ENCODE measurements at regions not wholly inside any gene's neighbourhood (a gene's known extent, or its start where the extent isn't known, plus 50 kb on each side); places are given as distances from the start of the nearest gene placed in this dataset.
"Not testable (repeated sequence)": the region's sequence is repeated elsewhere in the genome, so short reads cannot be mapped to it uniquely, and the experiment has no call there.

- Histone ChIP-seq H3K9ac (ENCODE audit: low read length) (no peak overlapping the region), H3K27me3 (replicated peaks; ENCODE audit: control insufficient read depth, insufficient read depth, low read length) (no peaks in the 10 kb centered on the region), H3K4me3 (ENCODE audit: low read length) (no peak overlapping the region), H3K9me3 (ENCODE audit: control insufficient read depth, low read length) (no peaks in the 10 kb centered on the region), H3K36me3 (ENCODE audit: control insufficient read depth, insufficient read depth, low read length, severe bottlenecking) (no peaks in the 10 kb centered on the region), H3K4me1 (ENCODE audit: control insufficient read depth, insufficient read depth, low read length) (no peaks in the 10 kb centered on the region)
- no peak for DNase-seq (ENCODE audit: low read depth)
Measured at GRCh38 chr2:53148221-53148620, 619.4 kb upstream of the CHAC2 start.

DNA sequence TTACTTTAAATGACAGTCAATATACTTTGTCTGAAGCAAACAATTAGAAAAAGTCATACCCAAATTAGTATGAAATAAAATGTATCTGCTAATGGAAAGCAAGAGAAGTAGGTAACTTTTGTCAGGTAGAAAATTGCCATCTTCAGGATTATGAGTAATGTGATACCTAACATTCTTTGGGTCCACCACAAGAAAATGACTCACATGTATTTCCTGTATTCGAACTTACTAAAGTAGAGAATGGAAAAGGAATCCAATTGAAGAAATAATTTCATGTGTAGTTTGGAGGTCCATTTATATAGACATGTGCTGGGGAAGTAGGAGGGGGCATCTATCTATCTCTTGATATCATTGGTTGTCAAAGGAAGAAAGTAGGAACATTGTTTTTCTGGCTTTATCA lies 636.2 kb upstream of the CHAC2 start:
- Histone ChIP-seq H3K36me3 (ENCODE audit: control insufficient read depth, insufficient read depth, low read length, severe bottlenecking) (no peaks in the 10 kb centered on the region), H3K27me3 (replicated peaks; ENCODE audit: control insufficient read depth, insufficient read depth, low read length) (no peaks in the 10 kb centered on the region), H3K4me3 (ENCODE audit: low read length) (no peak overlapping the region), H3K9me3 (ENCODE audit: control insufficient read depth, low read length) (no peaks in the 10 kb centered on the region), H3K4me1 (ENCODE audit: control insufficient read depth, insufficient read depth, low read length) (peaks cover 16% of the 10 kb centered on the region), H3K9ac (ENCODE audit: low read length) (no peak overlapping the region)
- DNase-seq (ENCODE audit: low read depth): peak; percentile 29

DNA sequence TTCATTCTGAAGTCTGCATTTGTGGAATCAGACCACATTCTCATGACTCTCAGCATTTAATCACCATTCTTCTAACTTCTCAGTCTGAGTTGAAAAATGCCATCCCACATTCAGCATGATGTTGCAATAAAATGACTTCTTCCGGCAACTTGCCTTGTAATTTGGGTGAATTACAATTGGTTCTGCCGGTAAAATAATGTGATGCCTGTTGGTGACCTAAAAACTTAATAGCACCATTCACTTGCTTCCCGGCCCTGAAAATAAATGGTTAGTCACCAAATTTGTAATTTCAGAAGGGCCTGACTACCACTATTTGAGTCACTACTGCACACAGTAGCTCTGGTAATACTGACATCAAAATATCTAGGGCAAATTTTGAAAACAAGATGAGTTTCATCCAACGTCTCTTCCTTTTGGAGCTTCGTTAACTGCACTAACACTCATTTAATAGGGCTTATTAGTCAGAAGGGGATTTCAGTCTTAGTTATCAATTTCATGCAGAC lies 637.1 kb upstream of the CHAC2 start:
- Histone ChIP-seq H3K36me3 (ENCODE audit: control insufficient read depth, insufficient read depth, low read length, severe bottlenecking) (no peaks in the 10 kb centered on the region), H3K4me3 (ENCODE audit: low read length) (no peak overlapping the region), H3K4me1 (ENCODE audit: control insufficient read depth, insufficient read depth, low read length) (peaks cover 16% of the 10 kb centered on the region), H3K9ac (ENCODE audit: low read length) (no peak overlapping the region), H3K27me3 (replicated peaks; ENCODE audit: control insufficient read depth, insufficient read depth, low read length) (no peaks in the 10 kb centered on the region), H3K9me3 (ENCODE audit: control insufficient read depth, low read length) (no peaks in the 10 kb centered on the region)
- peak; percentile 77 for DNase-seq (ENCODE audit: low read depth)

GRCh38 chr2:53129851-53130250 lies 637.8 kb upstream of the CHAC2 start:
- Histone ChIP-seq H3K9me3 (ENCODE audit: control insufficient read depth, low read length) (no peaks in the 10 kb centered on the region), H3K36me3 (ENCODE audit: control insufficient read depth, insufficient read depth, low read length, severe bottlenecking) (no peaks in the 10 kb centered on the region), H3K27me3 (replicated peaks; ENCODE audit: control insufficient read depth, insufficient read depth, low read length) (no peaks in the 10 kb centered on the region), H3K4me3 (ENCODE audit: low read length) (no peak overlapping the region), H3K9ac (ENCODE audit: low read length) (no peak overlapping the region), H3K4me1 (ENCODE audit: control insufficient read depth, insufficient read depth, low read length) (peaks cover 16% of the 10 kb centered on the region)
- peak; percentile 84 for DNase-seq (ENCODE audit: low read depth)

DNA sequence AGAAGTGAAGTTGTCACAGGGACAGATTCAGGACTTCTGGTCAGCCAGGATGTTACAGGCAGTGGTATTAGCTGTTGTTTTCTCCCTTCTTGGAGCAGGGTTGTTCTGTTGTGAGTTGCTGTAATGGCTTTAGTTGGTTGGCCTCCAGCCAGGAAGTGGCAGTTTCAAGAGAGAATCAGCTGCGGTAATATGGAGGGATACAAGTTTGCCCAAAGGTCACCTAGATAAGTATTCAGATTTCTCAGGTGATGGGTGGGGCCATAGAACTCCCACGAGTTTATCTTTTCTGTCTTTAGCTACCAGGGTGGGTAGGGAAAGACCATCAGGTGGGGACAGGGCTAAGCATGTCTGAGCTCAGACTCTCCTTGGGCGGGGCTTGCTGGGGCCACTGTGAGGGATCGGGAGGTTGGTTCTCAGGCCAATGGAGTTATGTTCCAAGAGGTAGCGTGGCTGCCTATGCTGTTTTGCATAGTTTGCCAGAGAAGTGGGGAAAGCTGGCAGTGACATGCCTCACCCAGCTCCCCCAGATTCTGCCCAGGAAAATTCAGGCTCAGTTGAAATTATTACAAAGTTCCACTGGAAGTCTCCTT lies 640.4 kb upstream of the CHAC2 start:
- Histone ChIP-seq H3K9ac (ENCODE audit: low read length) (no peak overlapping the region), H3K4me3 (ENCODE audit: low read length) (no peak overlapping the region), H3K27me3 (replicated peaks; ENCODE audit: control insufficient read depth, insufficient read depth, low read length) (no peaks in the 10 kb centered on the region), H3K4me1 (ENCODE audit: control insufficient read depth, insufficient read depth, low read length) (peaks cover 16% of the 10 kb centered on the region), H3K36me3 (ENCODE audit: control insufficient read depth, insufficient read depth, low read length, severe bottlenecking) (no peaks in the 10 kb centered on the region), H3K9me3 (ENCODE audit: control insufficient read depth, low read length) (no peaks in the 10 kb centered on the region)
- no peak for DNase-seq (ENCODE audit: low read depth)

- DNase-seq (ENCODE audit: low read depth): no peak
- no peak overlapping the region for H3K9ac ChIP-seq (ENCODE audit: low read length)
Measured at GRCh38 chr2:53114991-53115390, 652.6 kb upstream of the CHAC2 start.

DNA sequence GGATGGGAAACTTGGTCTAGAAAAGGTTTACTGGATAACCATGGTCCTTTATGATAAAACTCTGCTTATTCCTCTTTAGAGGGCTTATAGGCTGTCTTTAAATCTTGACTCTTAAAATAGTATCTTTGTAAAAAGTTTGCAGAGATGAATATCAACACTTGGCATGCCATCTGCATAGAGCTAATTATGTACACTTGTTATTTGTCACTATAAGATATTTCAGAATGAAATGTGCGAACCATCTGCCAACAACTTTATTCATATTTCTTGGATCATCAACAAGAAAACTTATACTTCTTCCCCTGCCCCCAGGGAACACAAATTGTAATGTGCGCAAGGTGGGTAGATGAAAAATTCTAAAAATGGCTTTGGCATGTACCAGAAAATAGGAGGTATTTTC lies 653.0 kb upstream of the CHAC2 start:
- no peak overlapping the region for H3K9ac ChIP-seq (ENCODE audit: low read length)
- H3K36me3 ChIP-seq (ENCODE audit: control insufficient read depth, insufficient read depth, low read length, severe bottlenecking): no peaks in the 10 kb centered on the region
- no peaks in the 10 kb centered on the region for H3K27me3 ChIP-seq (replicated peaks; ENCODE audit: control insufficient read depth, insufficient read depth, low read length)
- H3K9me3 ChIP-seq (ENCODE audit: control insufficient read depth, low read length): no peaks in the 10 kb centered on the region
- no peak for DNase-seq (ENCODE audit: low read depth)
- no peaks in the 10 kb centered on the region for H3K4me1 ChIP-seq (ENCODE audit: control insufficient read depth, insufficient read depth, low read length)
- no peak overlapping the region for H3K4me3 ChIP-seq (ENCODE audit: low read length)

More at GRCh38 chr2:53114991-53115390, 652.6 kb upstream of the CHAC2 start:
- no peaks in the 10 kb centered on the region for H3K27me3 ChIP-seq (replicated peaks; ENCODE audit: control insufficient read depth, insufficient read depth, low read length)
- no peak overlapping the region for H3K4me3 ChIP-seq (ENCODE audit: low read length)
- no peaks in the 10 kb centered on the region for H3K9me3 ChIP-seq (ENCODE audit: control insufficient read depth, low read length)
- no peaks in the 10 kb centered on the region for H3K36me3 ChIP-seq (ENCODE audit: control insufficient read depth, insufficient read depth, low read length, severe bottlenecking)
- no peaks in the 10 kb centered on the region for H3K4me1 ChIP-seq (ENCODE audit: control insufficient read depth, insufficient read depth, low read length)

GRCh38 chr2:53112408-53112807 lies 655.2 kb upstream of the CHAC2 start:
- not testable (repeated sequence) for H3K27me3 ChIP-seq (replicated peaks; ENCODE audit: control insufficient read depth, insufficient read depth, low read length); H3K9me3 ChIP-seq (ENCODE audit: control insufficient read depth, low read length); H3K36me3 ChIP-seq (ENCODE audit: control insufficient read depth, insufficient read depth, low read length, severe bottlenecking); H3K4me3 ChIP-seq (ENCODE audit: low read length); H3K9ac ChIP-seq (ENCODE audit: low read length); DNase-seq (ENCODE audit: low read depth); H3K4me1 ChIP-seq (ENCODE audit: control insufficient read depth, insufficient read depth, low read length)

GRCh38 chr2:53111406-53111805 lies 656.2 kb upstream of the CHAC2 start:
- H3K4me3 ChIP-seq (ENCODE audit: low read length): no peak overlapping the region
- no peak overlapping the region for H3K9ac ChIP-seq (ENCODE audit: low read length)
- no peaks in the 10 kb centered on the region for H3K36me3 ChIP-seq (ENCODE audit: control insufficient read depth, insufficient read depth, low read length, severe bottlenecking)
- H3K4me1 ChIP-seq (ENCODE audit: control insufficient read depth, insufficient read depth, low read length): no peaks in the 10 kb centered on the region
- no peaks in the 10 kb centered on the region for H3K27me3 ChIP-seq (replicated peaks; ENCODE audit: control insufficient read depth, insufficient read depth, low read length)
- DNase-seq (ENCODE audit: low read depth): no peak
- H3K9me3 ChIP-seq (ENCODE audit: control insufficient read depth, low read length): no peaks in the 10 kb centered on the region

DNA sequence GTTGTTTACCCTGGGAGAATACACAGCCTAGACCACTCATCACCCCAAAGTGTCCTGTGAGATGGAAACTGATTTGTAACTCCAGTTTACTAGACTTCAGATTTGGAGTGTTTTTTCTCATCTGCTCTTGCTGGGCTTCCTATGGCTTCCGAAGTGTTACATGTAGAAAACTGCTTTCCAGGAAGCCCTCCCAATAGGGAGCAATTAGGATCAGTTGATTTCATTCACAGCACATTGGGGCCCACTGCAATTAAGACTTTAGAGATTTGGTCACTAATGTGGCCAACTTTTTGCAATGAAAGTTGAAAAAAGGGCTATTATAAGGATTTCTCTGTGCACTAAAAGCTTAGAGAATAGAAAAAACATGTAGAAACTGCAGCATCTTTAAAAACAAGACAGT lies 656.6 kb upstream of the CHAC2 start:
- DNase-seq (ENCODE audit: low read depth): no peak
- no peak overlapping the region for H3K9ac ChIP-seq (ENCODE audit: low read length)
- no peaks in the 10 kb centered on the region for H3K27me3 ChIP-seq (replicated peaks; ENCODE audit: control insufficient read depth, insufficient read depth, low read length)
- H3K4me3 ChIP-seq (ENCODE audit: low read length): no peak overlapping the region
- H3K9me3 ChIP-seq (ENCODE audit: control insufficient read depth, low read length): no peaks in the 10 kb centered on the region
- H3K4me1 ChIP-seq (ENCODE audit: control insufficient read depth, insufficient read depth, low read length): no peaks in the 10 kb centered on the region
- no peaks in the 10 kb centered on the region for H3K36me3 ChIP-seq (ENCODE audit: control insufficient read depth, insufficient read depth, low read length, severe bottlenecking)

DNA sequence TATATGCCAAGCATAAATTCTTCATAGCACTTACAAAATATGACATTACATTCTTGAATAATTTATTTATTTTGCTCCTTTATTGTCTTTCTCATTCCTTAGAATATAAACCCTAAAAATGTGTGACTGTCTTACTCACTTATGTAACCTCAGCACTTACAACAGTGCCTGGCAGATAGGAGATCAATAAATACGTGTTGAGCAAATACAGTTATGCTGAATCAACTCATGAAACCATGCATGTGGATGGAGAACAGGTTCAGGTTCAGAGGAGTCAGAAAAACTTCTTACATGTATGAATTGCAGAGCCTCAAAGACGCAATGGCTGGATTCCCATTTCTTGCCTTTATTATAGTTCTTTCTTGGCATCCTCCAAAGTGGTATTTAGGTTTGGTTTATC lies 659.4 kb upstream of the CHAC2 start:
- Histone ChIP-seq H3K27me3 (replicated peaks; ENCODE audit: control insufficient read depth, insufficient read depth, low read length) (no peaks in the 10 kb centered on the region), H3K36me3 (ENCODE audit: control insufficient read depth, insufficient read depth, low read length, severe bottlenecking) (no peaks in the 10 kb centered on the region), H3K4me3 (ENCODE audit: low read length) (no peak overlapping the region), H3K9ac (ENCODE audit: low read length) (no peak overlapping the region), H3K4me1 (ENCODE audit: control insufficient read depth, insufficient read depth, low read length) (no peaks in the 10 kb centered on the region), H3K9me3 (ENCODE audit: control insufficient read depth, low read length) (no peaks in the 10 kb centered on the region)
- DNase-seq (ENCODE audit: low read depth): no peak

DNA sequence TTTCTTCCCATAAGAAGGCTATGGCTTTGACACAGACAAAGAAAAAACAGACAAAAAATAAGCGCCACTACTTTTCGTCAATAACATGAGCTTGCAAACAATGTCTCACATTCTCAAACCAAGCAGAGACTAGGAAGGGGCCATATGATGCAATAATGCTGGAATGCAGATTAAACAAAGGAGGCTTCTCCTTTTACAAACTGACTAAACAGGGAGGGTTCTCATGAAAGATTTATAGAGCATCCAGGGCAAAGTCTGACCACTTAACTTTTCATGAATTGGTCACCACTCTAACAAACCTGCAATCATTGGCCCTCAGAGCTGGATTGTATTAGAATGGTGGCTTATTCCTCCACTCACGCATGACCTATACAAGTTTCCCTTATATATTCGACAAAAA lies 663.3 kb upstream of the CHAC2 start:
- H3K4me1 ChIP-seq (ENCODE audit: control insufficient read depth, insufficient read depth, low read length): no peaks in the 10 kb centered on the region
- H3K4me3 ChIP-seq (ENCODE audit: low read length): no peak overlapping the region
- no peaks in the 10 kb centered on the region for H3K36me3 ChIP-seq (ENCODE audit: control insufficient read depth, insufficient read depth, low read length, severe bottlenecking)
- no peaks in the 10 kb centered on the region for H3K27me3 ChIP-seq (replicated peaks; ENCODE audit: control insufficient read depth, insufficient read depth, low read length)
- DNase-seq (ENCODE audit: low read depth): peak; percentile 56
- H3K9me3 ChIP-seq (ENCODE audit: control insufficient read depth, low read length): no peaks in the 10 kb centered on the region
- H3K9ac ChIP-seq (ENCODE audit: low read length): no peak overlapping the region
